ENCODE measurements at regions not wholly inside any gene's neighbourhood (a gene's known extent, or its start where the extent isn't known, plus 50 kb on each side); places are given as distances from the start of the nearest gene placed in this dataset.
A peak's percentile ranks its signal among the peaks of the same experiment; 100 is the strongest.

GRCh38 chr7:56174875-56175760, 58.9 kb upstream of the NUPR2 start:
- H3K36me3 ChIP-seq = no peaks in the 10 kb centered on the region
- H3K9me3 ChIP-seq = peaks cover 0 to 4% (median 0%) of the 10 kb centered on the region in 3 donors
- H3K4me1 ChIP-seq = peaks cover 0 to 20% (median 0%) of the 10 kb centered on the region in 3 donors
- 0% methylated on average over 2 of the region's 81 CpGs; no CpG with 5 or more reads in 1 of the 2 donors for WGBS, 2 donors (ENCODE audit: low coverage in 1 of 2)
- peak overlapping the region; percentile 43 to 57 for H3K4me3 ChIP-seq
- peaks cover 14% of the 10 kb centered on the region for H3K27me3 ChIP-seq
- TF ChIP-seq EP300 (IDR thresholded peaks at IDR 0.05) = no peak
- TF ChIP-seq POLR2AphosphoS5 (IDR thresholded peaks at IDR 0.05) = no peak
- TF ChIP-seq, protein P1, sequence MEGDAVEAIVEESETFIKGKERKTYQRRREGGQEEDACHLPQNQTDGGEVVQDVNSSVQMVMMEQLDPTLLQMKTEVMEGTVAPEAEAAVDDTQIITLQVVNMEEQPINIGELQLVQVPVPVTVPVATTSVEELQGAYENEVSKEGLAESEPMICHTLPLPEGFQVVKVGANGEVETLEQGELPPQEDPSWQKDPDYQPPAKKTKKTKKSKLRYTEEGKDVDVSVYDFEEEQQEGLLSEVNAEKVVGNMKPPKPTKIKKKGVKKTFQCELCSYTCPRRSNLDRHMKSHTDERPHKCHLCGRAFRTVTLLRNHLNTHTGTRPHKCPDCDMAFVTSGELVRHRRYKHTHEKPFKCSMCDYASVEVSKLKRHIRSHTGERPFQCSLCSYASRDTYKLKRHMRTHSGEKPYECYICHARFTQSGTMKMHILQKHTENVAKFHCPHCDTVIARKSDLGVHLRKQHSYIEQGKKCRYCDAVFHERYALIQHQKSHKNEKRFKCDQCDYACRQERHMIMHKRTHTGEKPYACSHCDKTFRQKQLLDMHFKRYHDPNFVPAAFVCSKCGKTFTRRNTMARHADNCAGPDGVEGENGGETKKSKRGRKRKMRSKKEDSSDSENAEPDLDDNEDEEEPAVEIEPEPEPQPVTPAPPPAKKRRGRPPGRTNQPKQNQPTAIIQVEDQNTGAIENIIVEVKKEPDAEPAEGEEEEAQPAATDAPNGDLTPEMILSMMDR (IDR thresholded peaks at IDR 0.05) = no peak
- TF ChIP-seq POLR2A (IDR thresholded peaks at IDR 0.05) = no peak
- peak overlapping the region in 1 of 4 donors; percentile 56 for H3K27ac ChIP-seq
- ATAC-seq = peak; percentile 61

DNA sequence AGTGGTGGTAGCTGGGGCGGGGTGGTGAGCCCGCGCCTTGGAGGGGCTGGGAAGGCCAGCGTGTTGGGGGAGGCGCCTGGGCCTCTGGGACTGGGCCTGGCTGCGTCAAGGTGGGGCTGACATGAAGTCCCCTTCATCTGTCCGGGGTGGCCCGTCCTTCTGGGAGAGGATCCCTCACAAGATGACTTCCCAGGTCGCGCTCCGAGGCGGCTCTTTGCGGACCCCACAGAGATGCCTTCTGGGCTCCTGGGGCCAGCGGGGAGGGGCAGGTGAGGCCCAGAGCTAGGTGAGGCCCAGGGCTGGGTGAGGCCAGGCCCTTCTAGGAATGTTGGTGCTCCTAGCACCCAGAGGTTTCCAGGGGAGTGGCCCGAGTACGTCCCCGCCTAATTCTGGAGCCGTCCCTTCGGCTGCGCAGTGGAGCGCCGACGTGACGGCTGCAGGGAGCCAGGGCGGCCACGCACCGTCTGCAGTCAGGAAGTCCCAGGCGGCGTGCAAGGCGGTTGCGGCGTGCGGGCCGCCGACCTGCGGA, 58.2 kb upstream of the NUPR2 start:
- H3K27me3 ChIP-seq = peaks cover 14% of the 10 kb centered on the region
- H3K4me1 ChIP-seq = peaks cover 0 to 20% (median 0%) of the 10 kb centered on the region in 3 donors
- peaks cover 0 to 4% (median 0%) of the 10 kb centered on the region in 3 donors for H3K9me3 ChIP-seq
- peak overlapping the region in 1 of 4 donors; percentile 56 for H3K27ac ChIP-seq
- no peak for ATAC-seq
- H3K36me3 ChIP-seq = no peaks in the 10 kb centered on the region
- TF ChIP-seq, protein P1 (IDR thresholded peaks at IDR 0.05) = no peak
- TF ChIP-seq POLR2A (IDR thresholded peaks at IDR 0.05) (no peak), POLR2AphosphoS5 (IDR thresholded peaks at IDR 0.05) (no peak), EP300 (IDR thresholded peaks at IDR 0.05) (no peak)
- no CpG with 5 or more reads among the region's 36 CpGs for WGBS, 2 donors (ENCODE audit: low coverage in 1 of 2)
- peak overlapping the region; percentile 43 to 57 for H3K4me3 ChIP-seq

Small RNA genes lying in the stretch of these regions (small RNA-seq; reads per million reads assigned to genes)
- 0 reads per million in 4 donors for gene AC092447.9
- 0 reads per million in 4 donors for gene RNU6-1052P
- gene RNU6-1335P = 0 reads per million in 4 donors
- 0 reads per million in 4 donors for gene SEPT14P24
